ENCODE measurements at regions not wholly inside any gene's neighbourhood (a gene's known extent, or its start where the extent isn't known, plus 50 kb on each side); places are given as distances from the start of the nearest gene placed in this dataset.

DNA sequence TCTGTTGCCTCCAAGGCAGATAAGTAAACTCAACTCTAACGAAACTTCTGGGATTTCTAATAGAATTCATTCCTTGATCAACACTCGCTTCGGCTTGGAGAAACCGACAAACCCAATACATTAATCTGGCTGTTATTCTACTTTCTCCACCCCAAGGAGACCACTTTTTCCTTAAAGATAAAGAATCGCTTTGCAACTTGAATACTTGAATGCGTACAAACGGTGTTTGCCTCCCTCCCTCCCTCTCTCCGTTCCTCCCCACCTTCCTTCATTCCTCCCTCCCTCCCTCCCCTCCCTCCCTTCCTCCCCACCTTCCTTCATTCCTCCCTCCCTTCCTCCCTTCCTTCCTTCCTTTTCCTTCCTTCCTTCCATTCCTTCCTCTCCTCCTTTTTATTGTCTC is 432.6 kb downstream of the HAPSTR1 start:
- no peak for DNase-seq (ENCODE audit: low spot score)

DNA sequence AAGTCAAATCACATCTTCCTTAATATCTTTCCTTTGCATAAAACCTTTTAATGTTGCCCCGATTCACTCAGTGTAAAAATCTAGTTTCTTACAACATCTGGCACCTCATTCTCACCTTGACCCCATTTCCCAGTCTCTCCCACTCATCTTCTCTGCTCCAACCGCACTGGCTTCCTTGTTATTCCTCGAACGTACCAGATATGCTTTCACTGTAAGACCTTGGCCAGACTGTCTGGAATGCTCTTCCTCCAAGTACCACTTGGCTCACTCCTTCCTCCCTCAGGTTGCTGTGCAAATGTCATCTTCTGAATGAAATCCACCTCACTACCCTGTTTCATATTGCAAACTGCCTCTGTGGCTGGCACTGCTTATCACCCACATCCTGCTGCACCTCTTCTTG is 433.6 kb downstream of the HAPSTR1 start:
- DNase-seq (ENCODE audit: low spot score), result no peak

DNA sequence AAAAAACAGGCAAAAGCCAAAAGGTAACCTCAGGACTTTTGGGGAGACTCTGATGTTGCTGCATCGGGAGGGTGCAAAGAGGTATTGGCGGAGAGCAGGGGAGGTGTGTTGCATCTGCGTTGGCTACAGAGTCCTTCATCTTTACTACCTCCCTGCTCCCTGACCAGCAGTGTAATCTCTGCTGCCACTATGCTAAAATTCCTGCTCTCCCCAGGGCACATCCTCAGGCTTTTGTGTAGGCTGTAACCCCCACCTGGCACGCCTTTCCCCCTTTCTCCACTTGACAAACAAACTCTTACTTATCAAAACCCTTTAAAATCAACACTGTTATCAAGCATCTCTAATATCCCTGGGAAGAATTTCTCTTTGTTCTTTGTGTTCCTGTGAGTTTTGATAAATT is 435.3 kb downstream of the HAPSTR1 start:
- DNase-seq (ENCODE audit: low spot score), result no peak

DNA sequence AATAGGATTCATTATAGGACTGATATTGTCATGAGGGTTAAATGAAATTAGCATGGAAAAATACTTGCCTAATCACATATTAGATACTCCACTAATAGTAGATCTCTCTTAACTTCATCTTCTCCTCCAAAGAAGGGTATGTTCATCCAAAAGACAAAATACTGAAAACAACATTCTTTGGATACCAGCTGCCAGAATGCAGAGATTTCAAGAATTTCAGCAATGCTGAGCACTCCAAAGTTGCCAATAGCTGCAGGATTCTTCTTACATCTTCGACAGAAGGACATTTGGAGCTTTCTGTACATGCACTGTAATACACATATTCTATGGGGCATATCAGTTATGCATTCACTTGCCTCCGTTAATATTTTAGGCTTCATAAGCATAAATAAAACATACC is 436.5 kb downstream of the HAPSTR1 start:
- no peak for DNase-seq (ENCODE audit: low spot score)

DNA sequence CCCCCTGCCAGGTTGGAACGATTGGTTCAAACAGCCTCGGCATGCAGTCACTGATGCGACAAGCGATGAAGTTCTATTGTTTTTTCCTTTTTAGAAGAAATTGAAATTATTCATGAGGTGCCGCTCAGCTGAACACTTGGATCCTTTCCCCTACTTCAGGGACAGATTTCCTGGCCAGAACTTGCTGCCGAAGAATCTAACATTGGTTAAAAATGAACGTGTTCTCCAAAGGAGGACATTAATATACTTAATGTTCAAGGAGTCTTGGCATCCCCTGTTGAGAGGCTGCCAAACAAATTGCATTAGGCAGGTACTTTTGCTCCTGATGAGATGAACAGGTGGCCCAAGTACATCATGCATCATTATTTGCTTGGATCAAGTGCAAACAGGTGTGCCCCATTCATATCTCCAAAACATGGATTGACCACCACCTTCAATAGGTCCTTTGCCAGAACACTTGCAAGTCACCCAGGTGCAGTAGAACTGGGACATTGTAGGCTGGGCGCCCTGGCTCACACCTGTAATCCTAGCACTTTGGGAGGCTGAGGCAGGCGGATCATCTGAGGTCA is 437.2 kb downstream of the HAPSTR1 start:
- no peak for DNase-seq (ENCODE audit: low spot score)

DNA sequence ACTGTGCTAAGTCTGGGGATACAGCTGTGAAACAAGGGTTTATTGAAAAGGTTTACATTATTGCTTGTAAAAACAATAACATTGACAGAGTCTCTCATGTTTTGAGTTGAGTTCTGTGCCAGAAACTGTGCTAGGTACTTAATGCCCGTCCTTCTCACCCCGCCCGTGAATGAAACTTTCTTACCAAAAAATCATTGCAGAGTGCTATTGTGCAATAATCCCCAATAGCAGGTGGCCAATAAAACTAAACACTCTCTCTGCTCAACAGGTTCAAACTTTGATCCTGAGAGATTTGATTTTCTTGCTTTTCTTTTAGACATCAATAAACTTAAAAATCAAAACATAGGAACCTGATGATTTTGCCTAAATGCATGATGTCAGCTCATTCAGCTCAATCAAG is 441.6 kb downstream of the HAPSTR1 start:
- DNase-seq (ENCODE audit: low spot score), result no peak

DNA sequence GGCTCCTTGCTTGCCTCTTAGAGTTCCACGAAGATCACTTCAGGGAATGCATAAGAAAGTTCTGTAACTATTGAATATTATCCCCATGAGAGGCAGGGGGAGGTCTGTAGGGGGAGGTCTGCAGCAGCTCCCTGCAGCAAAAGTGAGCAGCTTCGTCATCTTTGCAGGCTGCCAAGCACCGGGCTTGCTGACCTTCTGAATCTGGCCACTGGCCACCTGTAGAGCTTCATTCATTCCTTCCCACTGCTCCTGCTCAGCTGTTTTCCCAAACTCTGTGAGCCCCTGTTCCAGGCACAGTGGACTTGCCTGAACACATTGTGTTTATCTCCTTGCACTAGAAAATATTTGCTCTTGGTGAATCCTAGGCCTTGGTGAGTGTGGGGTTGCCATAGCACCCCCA is 443.3 kb downstream of the HAPSTR1 start:
- DNase-seq (ENCODE audit: low spot score), result no peak

DNA sequence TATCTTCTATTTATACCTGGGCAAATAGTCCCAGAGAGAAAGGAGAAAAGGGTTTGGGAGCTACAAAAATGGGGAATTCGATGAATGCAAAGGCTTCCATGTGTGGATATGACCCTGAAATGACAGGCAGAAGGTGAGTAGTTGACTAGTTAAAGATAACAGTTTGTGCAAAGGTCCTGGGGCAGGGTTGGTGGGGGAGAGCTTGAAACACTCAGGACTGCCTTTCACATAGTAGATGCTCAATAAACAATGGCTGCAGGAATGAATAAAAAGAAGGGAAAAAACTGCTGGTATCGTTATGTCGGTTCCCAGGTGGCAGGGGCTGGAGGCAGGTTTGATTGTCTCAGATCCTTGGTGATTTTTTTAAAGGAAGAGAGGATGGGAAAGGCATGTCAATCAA is 445.5 kb downstream of the HAPSTR1 start:
- no peak for DNase-seq (ENCODE audit: low spot score)

DNA sequence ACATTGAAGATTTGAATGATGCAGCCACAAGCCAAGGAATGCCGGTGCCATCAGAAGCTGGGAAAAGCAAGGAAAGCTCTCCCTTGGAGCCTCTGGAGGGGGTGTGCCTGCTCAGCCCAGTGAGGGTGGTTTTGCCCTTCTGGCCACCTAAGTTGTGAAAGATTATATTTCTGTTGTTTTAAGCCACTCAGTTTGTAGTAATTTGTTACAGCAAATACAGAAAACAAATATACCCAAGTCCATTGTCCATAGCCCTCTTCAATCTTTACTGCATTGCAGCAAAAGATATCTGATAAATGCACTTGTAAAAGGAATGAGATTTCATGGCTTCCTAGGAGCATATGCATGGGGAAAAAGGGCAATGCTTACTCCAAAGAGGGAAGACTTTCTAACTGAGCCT is 447.9 kb downstream of the HAPSTR1 start:
- no peak for DNase-seq (ENCODE audit: low spot score)

DNA sequence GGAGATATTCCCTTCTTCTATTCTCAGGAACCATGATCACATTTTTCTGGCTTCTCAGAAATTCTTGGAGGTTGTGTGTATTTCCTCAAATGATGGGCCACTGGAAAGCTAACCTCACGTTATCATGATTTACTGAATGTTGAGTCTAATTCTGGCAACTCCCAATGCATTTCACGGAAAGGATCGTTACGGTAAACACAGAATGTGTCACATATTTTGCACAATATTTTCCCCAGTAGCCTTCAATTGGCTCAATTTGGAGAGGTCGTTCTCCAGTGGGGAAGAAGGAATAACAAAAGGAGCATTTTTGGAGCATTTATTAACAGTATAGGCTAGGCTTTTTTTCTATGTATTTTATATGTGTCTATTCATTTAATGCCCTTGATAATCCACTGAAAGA is 450.3 kb downstream of the HAPSTR1 start:
- DNase-seq (ENCODE audit: low spot score), result no peak

DNA sequence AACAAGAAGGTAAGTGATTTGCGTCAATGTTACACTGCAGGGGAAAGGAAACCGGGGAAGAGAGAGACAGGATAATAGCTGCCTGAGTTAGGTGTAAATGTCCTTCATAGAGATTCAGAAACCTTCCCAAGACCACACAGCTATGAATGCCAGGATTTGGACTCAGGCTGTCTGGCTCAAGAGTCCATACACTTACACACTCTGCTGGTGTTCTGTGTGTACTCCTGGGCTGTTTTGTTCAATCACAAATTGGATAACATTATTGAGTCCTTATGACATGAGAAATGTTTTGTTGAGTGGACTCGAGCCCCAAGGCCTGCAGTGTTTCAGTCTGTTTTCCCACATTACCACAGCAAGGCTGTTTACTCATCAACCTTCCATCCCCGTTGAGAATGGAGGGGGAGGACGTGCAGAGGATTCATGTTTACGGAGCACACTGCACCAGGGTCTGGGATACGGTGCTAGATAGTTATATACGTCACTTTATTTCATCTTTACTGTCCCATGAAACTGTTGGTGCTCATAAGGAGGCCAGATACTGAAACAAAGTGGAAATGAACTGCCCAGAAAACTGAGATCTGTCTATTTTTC is 450.8 kb downstream of the HAPSTR1 start:
- no peak for DNase-seq (ENCODE audit: low spot score)

DNA sequence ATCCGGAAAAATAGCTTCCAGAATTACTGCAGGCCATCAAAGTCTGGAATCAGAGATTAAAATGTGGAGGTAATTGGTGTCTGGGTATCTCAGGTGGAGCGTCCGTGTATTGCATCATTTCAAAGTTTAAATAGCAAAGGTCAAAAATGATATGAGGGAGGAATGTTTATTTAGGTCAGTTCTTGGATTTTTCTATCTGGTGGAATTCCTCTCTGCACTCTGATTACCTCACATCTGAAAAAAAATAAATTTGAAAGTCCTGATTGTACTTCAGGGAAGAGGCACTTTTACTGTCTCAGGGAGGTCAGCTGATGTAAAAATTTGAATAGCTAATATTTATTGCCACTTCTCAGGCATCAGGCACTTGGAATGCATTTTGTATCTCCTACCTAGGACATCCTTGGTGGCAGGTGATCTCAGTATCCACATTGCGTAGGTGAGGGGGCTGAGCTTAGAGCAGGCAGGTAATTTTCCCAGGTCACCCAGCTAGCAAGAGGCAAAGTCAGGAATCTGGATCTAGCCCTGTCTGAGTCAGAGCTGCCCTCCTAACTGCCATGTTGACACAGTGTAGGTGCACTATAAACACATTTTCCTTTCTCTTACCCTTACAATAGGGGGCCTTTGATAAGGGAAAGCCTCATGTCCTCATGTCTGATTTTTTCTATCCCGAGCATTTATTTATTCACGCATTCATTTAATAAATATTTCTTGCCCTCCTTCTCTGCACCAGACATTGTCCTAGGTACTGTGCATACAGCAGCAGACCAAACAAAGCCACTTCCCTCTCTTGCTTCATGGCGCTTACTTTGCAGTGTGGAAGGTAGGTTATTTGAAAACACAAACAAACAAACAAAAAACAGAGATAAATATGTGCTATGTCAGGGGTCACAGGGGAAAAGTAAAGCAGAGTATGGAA is 454.3 kb downstream of the HAPSTR1 start:
- no peak for DNase-seq (ENCODE audit: low spot score)

DNA sequence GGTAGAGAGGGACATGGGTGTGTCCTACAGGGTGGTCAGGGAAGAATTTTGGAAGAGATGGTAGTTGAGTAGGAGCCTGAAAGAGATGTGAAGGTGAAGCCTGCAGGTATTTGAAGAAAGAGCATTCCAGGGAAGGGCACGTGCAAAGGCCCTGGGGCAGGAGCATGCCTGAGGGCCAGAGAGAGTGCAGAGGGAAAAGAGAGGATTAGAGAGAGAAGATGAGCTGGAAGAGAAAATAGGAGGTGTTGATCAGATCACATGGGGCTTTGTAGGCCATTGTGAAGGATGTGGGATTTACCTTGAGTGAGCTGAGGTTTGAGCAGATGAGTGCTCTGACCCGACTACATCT is 455.0 kb downstream of the HAPSTR1 start:
- DNase-seq (ENCODE audit: low spot score), result no peak

DNA sequence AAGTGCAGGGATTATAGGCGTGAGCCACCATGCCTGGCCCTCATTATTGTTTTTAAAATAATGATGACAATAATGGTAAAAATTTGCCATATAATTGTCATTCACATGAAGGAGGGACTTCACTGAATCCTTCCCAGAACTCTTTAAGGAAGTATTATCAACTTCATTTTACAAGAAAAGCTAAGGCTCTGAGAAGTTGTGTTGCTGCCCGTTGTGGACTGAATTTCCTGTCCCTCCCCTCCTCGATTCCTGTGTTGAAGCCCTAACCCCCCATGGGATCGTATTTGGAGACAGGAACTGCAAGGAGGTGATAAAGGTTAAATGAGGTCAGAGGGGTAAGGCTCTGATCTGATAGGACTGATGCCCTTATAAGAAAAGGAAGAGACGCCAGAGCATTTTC is 458.0 kb downstream of the HAPSTR1 start:
- no peak for DNase-seq (ENCODE audit: low spot score)

DNA sequence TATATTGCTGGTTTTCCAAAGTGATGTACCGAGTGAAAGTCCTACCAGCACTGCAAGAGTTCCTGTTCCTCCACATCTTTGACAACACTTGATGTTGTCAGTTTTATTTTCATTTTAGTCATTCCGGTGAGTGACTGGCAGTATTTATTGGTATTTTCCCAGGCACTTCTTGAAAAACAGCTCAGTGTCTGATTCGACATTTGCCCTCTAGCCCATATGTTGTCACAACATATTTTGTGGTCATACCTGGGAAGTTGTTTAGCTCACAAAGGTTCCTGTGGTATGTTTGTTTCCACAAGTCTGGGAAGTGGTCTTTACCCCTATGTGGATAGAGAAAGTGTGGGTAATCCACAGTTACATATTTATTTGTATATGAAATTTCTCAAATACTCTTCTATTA is 463.6 kb downstream of the HAPSTR1 start:
- no peak for DNase-seq (ENCODE audit: low spot score)

DNA sequence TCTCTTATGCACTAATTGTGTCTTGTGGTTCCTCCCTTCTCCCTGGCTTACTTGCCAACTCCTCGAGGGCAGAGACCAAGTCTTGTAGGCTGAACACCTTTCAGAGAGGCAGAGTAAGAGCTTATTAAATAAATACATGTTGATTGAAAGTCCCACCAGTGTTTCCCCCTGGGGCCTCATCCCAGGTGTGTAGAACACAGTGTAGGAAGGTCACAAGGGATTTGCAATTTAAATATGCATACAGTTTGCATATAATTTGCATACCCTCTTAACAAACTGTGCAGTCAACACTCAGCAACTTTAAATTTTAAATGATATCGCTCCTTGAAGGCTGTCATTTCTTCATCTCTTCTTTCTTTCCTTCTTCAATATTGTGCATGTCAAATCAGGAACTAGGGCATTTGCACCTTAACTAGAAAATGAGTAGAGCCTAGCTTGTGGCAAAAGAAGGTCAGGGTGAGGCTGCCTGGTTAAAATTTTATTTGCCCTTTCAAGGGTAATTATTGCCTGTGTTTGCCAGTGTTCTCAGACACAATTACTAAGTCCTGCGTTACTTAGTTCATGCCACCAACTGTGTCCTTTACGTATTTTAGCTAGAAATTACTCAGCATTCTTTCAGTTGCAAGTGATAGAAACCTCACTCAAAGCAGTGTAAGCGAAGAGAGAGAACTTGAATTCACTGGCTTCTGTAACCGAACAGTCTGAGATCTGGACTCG is 465.7 kb downstream of the HAPSTR1 start:
- DNase-seq (ENCODE audit: low spot score), result no peak

DNA sequence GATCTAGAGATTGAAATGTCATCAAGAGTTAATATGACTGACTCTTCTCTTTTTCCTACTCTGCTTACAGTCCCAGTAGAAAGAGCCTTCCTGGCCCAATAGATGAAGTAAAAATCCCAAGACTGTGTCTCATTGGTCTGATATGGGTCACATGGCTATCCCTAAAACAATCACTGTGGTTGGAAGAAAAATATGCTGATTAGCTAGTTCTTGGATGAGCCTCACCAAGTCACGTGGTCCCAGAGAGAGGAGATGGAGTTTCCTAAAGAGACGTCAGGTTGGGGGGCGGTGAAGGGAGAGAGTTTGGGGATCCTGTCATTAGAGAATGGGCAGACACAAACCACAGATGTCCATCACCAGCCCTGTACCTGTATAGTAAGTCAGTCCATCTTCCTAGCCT is 466.3 kb downstream of the HAPSTR1 start:
- no peak for DNase-seq (ENCODE audit: low spot score)

DNA sequence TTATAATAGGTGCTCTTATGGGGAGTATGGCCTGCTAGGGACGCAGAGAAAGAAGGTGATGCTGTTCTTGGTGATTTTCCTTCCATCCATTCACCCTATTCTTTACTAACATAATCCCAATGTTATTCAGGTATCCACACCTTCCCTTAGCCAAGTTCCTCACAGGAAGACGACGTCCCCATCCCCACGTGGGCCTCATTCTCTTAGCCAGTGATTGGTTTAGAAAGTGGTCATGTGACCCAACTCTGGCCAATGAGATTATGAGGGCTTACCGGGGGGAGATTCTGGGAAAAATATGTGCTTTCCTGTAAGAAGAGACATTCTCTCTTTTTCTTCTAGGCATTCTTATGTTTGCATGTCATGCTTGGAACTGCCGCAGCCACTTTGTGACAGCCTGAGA is 474.7 kb downstream of the HAPSTR1 start:
- DNase-seq (ENCODE audit: low spot score), result no peak

DNA sequence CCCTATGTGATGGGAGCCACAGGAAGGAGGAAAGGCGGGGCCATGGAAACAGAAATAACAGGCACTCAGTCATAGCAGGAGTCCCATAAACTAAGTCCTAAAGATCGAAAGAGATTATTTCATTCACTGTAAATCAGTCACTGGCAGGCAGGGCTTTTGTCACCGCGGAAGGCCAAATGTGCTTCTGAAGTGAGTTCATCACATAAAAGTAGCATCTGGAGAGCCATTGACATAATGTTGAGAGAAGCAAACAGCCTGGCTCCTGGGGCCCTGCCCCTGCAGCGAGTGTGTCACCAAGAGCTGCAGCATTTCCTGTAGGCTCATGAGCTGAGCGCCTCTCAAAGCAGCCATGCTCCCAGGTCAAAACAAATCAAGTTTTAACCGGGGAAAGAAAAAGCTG is 476.2 kb downstream of the HAPSTR1 start:
- DNase-seq (ENCODE audit: low spot score), result no peak

DNA sequence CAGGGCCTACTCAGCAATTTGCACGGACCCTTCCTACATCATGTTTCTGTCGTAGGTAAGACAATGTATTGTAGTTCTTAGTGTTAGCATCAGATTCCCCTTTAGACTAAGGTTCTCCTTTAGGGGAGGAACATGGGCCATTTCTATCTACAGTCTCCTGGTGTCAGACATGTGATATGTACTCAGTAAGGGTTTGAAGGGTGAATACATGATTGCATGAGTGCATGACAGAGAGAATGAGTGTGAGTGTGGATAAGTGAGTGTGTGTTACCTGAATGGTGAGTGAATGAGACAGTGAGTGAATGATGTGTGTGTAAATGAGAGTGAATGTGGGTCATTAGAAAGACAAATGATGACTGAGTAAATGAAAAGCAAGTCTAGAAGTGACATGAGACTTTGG is 476.8 kb downstream of the HAPSTR1 start:
- DNase-seq (ENCODE audit: low spot score), result no peak

DNA sequence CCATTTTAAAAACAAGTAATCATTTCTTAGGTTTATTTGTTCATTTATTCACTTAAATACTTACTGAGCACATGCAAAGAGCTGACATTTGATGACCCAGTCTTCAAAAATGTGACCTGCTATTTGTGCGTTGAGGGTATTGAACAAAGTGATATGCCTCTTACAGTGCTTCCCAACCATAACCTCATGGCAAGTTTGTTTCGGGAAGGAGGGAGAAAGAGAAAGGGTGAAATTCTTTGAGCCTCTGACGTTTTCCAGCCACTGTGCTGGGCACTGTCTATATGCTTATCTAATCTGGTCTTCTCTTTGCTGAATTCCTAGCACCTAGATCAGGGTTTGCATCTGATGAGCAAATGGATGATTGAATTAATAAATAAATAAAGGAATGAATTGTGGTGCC is 479.1 kb downstream of the HAPSTR1 start:
- DNase-seq (ENCODE audit: low spot score), result no peak

DNA sequence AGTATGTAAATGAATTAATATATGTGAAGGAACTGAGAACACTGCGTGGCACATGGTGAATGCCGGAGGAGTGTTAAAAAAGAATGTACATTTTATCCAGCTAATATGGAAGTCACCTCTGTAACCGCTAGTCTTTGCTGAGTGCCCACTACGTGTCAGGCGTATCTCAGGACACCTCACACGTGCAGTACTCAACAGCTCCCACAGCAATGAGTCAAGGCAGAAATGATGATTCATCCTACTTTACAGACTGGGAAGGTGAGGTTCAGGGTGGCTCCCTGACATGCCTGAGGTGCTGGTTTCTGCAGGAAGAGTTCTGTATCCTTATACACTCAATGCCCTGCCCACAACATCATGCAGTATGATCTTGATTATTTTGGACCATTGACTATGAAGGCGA is 487.0 kb downstream of the HAPSTR1 start:
- DNase-seq (ENCODE audit: low spot score), result no peak

DNA sequence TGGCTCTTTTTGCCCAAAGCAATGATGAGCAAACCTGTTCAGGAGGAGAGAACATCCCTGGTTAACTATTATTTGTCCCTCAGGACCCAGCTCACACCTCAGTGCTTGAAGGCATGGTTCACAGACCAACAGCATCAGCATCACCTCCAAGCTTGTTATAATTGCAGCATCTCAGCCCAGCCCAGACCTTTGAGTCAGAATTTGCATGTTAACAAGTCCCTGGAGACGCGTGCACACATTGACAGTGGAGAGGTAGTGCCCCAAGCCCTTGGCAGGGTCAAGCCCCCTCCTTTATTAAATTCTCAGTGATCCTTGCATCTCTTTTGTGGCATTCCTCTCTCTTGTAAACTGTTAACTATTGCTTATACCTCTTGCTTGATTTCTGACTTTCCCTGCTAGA is 488.6 kb downstream of the HAPSTR1 start:
- no peak for DNase-seq (ENCODE audit: low spot score)
